ENCODE measurements at regions not wholly inside any gene's neighbourhood (a gene's known extent, or its start where the extent isn't known, plus 50 kb on each side); places are given as distances from the start of the nearest gene placed in this dataset.

DNA sequence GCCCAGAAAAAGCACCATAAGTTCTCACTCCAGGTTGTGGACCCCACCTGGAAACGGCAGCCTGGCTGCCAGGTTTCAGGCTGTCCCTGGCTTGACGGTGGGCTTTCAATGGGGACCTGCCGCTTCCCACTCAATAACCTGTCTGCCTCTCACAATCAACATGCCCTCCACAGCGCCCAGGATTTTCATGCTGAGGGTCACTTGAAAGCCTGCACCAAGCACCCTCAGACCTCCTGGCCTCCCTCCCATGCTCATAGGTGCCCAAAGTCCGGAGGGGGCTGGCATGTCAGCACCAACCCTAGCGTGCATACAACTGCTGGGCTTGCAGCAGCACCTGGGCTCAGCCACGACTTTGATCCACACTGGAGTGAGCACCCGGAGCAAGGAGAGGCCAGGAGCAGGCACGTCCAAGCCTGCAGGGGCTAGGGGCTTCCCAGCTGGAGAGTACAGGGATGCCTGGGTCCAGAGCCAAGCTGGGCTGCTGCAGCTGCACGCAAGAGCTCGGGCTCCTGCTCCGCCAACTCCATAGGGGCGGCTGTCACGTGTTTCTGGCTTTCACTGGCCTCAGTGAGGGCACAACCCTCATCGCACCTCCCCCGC, 1214.3 kb upstream of the RAG2 start:
- Mint-ChIP-seq H3K4me3 (no peak overlapping the region), H3K4me1 (no peaks in the 10 kb centered on the region), H3K9me3 (no peaks in the 10 kb centered on the region), H3K27ac (no peak overlapping the region), H3K36me3 (ENCODE audit: low read depth) (no peaks in the 10 kb centered on the region), H3K27me3 (no peaks in the 10 kb centered on the region)
- DNase-seq: no peak
- intact Hi-C loops (cut with micrococcal nuclease): no loop called here

DNA sequence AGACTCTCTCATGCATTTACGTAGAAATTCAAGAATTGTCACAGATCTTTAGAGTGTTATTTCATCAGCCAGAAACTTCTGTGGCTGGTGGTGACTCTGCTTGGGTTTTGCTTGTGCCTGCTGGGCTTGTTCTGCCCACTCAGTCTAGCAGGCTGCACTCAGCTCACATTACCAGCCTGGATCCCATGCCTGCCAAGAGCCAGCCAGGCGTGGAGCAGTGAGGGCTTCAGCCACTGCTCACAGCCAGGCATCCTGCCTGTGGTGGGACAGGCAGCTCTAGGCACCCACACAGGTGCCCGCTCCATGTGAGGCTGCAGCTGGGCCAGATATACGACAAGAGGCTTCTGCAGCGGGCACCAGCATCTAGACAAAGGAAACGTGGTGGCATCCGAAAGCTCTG, 1213.3 kb upstream of the RAG2 start:
- no peaks in the 10 kb centered on the region for H3K9me3 Mint-ChIP-seq
- intact Hi-C loops (cut with micrococcal nuclease): no loop called here
- H3K27me3 Mint-ChIP-seq: no peaks in the 10 kb centered on the region

DNA sequence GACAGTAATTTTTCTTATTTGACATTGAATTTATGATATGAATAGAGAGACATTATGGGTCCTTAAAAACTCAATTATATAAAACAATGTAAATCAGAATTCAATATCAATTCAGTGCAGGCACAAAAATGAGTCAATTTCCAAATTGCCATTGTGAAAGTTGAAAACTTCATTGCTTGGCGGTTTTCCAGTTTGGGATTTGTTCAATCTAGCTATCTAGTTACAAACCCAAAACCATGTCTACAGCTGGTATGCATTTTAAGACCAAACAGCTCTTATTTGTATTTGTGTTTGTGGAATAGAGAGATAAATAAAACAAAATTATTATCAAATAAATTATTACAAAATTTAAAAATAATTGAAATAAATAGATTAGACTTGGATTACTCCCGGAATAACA, 1206.6 kb upstream of the RAG2 start:
- intact Hi-C loops (cut with micrococcal nuclease): no loop called here
- no peaks in the 10 kb centered on the region for H3K36me3 Mint-ChIP-seq (ENCODE audit: low read depth)
- no peaks in the 10 kb centered on the region for H3K9me3 Mint-ChIP-seq
- H3K27me3 Mint-ChIP-seq: no peaks in the 10 kb centered on the region
- DNase-seq: no peak
- no peak overlapping the region for H3K27ac Mint-ChIP-seq
- no peaks in the 10 kb centered on the region for H3K4me1 Mint-ChIP-seq
- no peak overlapping the region for H3K4me3 Mint-ChIP-seq

More for the DNA sequence above, 1213.3 kb upstream of the RAG2 start:
- H3K36me3 Mint-ChIP-seq (ENCODE audit: low read depth): no peaks in the 10 kb centered on the region
- H3K4me1 Mint-ChIP-seq: no peaks in the 10 kb centered on the region
- DNase-seq: no peak
- no peak overlapping the region for H3K4me3 Mint-ChIP-seq
- H3K27ac Mint-ChIP-seq: no peak overlapping the region

DNA sequence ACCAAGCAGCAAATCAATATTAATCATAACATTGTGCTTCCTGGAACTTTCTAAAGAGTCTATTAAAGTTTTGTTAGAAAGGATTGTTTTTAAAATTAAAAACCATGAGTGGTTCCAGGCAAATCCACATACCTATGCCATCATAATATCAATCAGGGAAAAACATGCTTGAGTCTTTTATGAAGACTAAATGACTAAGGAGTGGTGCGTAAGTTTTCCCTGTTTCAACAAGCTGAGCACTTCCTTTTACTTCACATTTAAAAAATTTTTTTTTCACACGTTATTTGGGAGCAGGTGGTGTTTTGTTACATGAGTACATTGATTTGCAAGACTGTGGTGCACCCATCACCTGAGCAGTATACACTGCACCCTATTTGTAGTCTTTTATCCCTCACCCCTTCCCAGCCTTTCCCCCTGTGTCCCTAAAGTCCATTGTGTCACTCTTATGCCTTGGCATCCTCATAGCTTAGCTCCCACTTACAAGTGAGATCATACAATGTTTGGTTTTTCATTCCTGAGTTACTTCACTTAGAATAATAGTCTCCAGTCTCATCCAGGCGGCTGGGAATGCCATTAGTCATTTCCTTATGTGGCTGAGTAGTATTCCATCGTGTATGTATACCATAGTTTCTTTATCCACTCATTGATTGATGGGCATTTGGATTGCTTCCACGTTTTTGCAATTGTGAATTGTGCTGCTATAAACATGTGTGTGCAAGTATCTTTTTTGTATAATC, 1190.3 kb upstream of the RAG2 start:
- no peaks in the 10 kb centered on the region for H3K4me1 Mint-ChIP-seq
- intact Hi-C loops (cut with micrococcal nuclease): no loop called here

DNA sequence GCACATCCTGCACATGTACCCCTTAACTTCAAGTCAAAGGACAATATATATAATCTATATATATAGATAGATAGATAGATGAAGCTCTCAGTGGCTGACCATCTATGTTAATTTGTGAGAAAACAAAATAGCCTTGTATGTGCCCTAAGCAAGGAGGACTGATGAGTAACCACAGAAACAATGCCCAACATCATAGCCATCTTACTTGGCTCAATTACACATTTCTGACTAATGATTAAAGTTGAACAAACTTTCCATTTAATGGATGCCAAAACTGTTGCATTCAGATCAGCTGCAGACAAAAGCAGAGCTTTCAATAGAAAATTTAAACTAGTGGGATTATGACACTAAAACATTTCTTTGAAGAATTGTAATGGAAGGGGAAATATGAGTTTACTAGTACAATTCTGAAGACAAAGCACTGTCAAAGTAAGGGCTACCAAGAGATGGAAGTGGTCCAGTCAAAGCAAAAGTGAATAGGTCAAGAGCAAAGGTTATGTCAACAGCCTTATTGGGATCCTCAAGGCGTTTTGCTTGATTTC, 1188.2 kb upstream of the RAG2 start:
- H3K27ac Mint-ChIP-seq: no peak overlapping the region
- intact Hi-C loops (cut with micrococcal nuclease): no loop called here

More for the DNA sequence above, 1190.3 kb upstream of the RAG2 start:
- Mint-ChIP-seq H3K27ac (no peak overlapping the region), H3K4me3 (no peak overlapping the region), H3K36me3 (ENCODE audit: low read depth) (no peaks in the 10 kb centered on the region), H3K27me3 (no peaks in the 10 kb centered on the region), H3K9me3 (peaks cover 14% of the 10 kb centered on the region)
- no peak for DNase-seq

DNA sequence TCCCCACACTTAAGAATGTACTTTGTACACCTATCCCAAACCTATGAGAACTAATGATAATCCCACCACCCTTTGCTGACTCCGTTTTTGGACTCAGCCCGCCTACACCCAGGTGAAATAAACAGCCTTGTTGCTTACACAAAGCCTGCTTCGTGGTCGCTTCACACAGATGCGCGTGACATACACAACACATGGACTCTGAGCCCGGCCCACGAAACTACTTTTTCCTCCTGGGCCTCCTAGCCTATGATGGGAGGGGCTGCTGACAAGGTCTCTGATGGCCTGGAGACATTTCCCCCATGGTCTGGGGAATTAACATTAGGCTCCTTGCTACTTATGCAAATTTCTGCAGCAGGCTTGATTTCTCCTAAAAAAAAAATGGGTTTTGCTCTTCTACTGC, 1176.4 kb upstream of the RAG2 start:
- H3K36me3 Mint-ChIP-seq (ENCODE audit: low read depth): no peaks in the 10 kb centered on the region
- H3K9me3 Mint-ChIP-seq: peaks cover 2% of the 10 kb centered on the region
- DNase-seq: no peak
- H3K4me1 Mint-ChIP-seq: no peaks in the 10 kb centered on the region
- intact Hi-C loops (cut with micrococcal nuclease): no loop called here
- H3K27me3 Mint-ChIP-seq: no peaks in the 10 kb centered on the region
- H3K27ac Mint-ChIP-seq: no peak overlapping the region
- no peak overlapping the region for H3K4me3 Mint-ChIP-seq

More for the DNA sequence above, 1188.2 kb upstream of the RAG2 start:
- H3K36me3 Mint-ChIP-seq (ENCODE audit: low read depth): no peaks in the 10 kb centered on the region
- H3K9me3 Mint-ChIP-seq: peaks cover 19% of the 10 kb centered on the region
- H3K27me3 Mint-ChIP-seq: no peaks in the 10 kb centered on the region
- no peaks in the 10 kb centered on the region for H3K4me1 Mint-ChIP-seq
- DNase-seq: no peak
- no peak overlapping the region for H3K4me3 Mint-ChIP-seq

DNA sequence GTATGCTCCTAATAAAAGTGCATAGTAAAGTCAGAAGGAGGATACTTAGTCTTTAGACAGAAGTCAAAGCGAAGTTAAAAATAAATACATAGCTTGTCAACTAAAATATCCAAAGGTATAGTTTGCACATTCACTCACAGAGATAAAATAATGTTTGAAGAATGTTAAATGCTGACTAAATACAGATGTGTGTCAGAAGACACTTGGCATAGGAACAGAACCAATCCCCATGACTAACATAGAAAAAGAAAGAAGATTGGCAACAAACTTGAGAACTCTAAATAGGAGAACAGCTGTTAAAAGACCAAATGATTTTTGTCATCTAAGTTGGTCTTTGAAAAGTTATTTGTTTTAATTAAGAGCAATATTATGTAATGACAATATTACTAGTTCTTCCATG, 1172.1 kb upstream of the RAG2 start:
- Mint-ChIP-seq H3K4me1 (no peaks in the 10 kb centered on the region), H3K36me3 (ENCODE audit: low read depth) (no peaks in the 10 kb centered on the region), H3K4me3 (no peak overlapping the region), H3K27me3 (no peaks in the 10 kb centered on the region), H3K27ac (no peak overlapping the region), H3K9me3 (peaks cover 2% of the 10 kb centered on the region)
- intact Hi-C loops (cut with micrococcal nuclease): no loop called here
- no peak for DNase-seq

DNA sequence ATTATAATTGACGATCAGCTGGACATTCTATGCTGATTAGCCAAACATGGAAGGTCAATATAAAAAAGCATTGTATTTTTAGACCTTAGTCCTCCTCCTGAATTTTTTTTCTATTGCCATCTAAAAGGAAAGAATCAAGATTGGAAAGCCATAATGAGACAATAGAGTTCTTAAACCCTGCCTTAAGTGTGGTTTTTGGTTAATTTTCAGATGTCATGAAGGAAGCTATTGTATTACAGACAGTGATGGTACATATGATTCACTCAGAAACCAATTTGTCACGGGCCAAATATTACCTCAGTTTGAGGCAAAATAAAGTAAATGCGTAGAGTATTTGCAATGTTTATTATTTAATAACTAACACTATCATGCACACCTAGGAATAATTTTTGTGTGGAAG, 1164.0 kb upstream of the RAG2 start:
- peaks cover 3% of the 10 kb centered on the region for H3K9me3 Mint-ChIP-seq
- no peak overlapping the region for H3K4me3 Mint-ChIP-seq
- intact Hi-C loops (cut with micrococcal nuclease): no loop called here
- no peaks in the 10 kb centered on the region for H3K4me1 Mint-ChIP-seq
- no peak for DNase-seq
- H3K27me3 Mint-ChIP-seq: no peaks in the 10 kb centered on the region
- H3K36me3 Mint-ChIP-seq (ENCODE audit: low read depth): no peaks in the 10 kb centered on the region
- H3K27ac Mint-ChIP-seq: no peak overlapping the region

DNA sequence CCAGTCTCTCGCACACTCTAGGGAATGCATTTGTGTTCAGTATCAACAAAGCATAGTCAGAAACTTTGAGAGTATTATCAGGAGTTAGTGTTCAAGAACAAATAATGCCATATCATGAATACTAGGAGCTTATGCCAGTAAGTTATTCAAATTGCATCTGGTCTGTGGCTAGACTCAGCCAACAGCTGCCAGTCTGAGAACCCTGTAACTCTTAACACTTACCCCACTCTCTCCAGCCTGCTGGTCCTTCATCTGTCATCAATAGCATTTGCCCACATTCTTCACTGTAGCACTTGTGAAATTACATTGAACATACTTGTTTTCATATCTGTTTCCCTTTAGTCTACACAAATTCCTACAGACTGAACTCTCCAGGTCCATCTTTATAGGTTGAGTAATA, 1157.5 kb upstream of the RAG2 start:
- H3K27me3 Mint-ChIP-seq: no peaks in the 10 kb centered on the region
- intact Hi-C loops (cut with micrococcal nuclease): no loop called here

DNA sequence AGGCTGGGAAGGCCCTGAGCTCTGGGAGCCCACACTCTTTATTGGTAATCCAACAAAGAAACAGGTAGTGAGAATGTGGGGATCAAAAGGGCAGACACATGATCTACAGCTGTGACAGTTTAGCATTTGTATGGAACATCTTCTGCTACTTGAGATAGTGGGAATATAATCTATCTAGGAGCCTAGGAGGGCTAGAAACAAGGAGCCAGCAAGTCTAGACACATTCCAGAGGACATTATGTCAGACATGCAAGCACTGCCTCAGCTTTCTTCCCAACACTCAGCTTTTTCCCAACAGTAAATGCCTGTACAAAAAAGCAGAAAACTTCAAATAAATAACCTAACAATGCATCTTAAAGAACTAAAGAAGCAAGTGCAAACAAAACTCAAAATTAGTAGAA, 1150.6 kb upstream of the RAG2 start:
- Mint-ChIP-seq H3K9me3 (no peaks in the 10 kb centered on the region), H3K4me3 (no peak overlapping the region)
- intact Hi-C loops (cut with micrococcal nuclease): no loop called here

More for the DNA sequence above, 1157.5 kb upstream of the RAG2 start:
- Mint-ChIP-seq H3K4me1 (no peaks in the 10 kb centered on the region), H3K9me3 (peaks cover 3% of the 10 kb centered on the region), H3K27ac (no peak overlapping the region), H3K36me3 (ENCODE audit: low read depth) (no peaks in the 10 kb centered on the region), H3K4me3 (no peak overlapping the region)
- no peak for DNase-seq

DNA sequence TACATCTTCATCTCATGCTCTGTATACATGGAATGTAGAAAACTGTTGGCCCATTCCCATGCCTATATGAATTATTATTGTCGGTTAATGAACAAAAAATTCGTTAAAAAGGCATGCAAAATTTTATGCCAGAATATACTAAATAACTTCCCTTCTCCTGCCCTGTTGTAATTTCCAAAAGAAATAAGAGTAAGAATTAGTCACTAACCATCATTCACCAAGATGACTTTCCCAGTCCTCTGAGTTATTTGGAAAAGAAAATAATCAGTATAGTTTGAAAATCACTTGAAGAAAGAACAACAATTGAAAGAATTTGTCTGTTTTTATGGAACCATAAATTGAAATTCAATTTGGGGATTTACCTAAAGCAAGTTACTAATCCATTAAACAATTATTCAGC, 1149.1 kb upstream of the RAG2 start:
- intact Hi-C loops (cut with micrococcal nuclease): no loop called here
- Mint-ChIP-seq H3K4me3 (no peak overlapping the region), H3K27me3 (no peaks in the 10 kb centered on the region), H3K9me3 (no peaks in the 10 kb centered on the region), H3K27ac (no peak overlapping the region), H3K4me1 (no peaks in the 10 kb centered on the region), H3K36me3 (ENCODE audit: low read depth) (no peaks in the 10 kb centered on the region)
- no peak for DNase-seq

More for the DNA sequence above, 1150.6 kb upstream of the RAG2 start:
- H3K36me3 Mint-ChIP-seq (ENCODE audit: low read depth): no peaks in the 10 kb centered on the region
- no peaks in the 10 kb centered on the region for H3K4me1 Mint-ChIP-seq
- H3K27ac Mint-ChIP-seq: no peak overlapping the region
- no peak for DNase-seq
- no peaks in the 10 kb centered on the region for H3K27me3 Mint-ChIP-seq

DNA sequence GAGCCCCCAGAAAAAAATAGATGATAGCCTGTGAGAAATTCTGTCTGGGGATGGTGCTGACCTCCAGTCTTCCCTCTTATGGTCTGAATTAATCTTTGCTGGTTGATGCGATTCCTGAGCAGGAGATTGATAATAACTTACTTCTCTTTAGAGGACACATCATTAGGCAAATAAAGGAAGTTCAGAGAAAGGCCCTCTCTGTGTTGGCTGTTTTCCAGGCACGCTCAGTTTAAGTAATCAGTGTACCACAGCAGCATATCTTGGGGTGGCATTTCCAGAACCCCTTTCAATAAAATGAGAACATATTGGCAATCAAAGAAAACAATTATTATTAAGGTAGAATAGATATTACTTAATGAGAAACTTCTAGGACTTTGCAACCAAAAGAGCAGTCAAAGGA, 1129.3 kb upstream of the RAG2 start:
- Mint-ChIP-seq H3K4me1 (no peaks in the 10 kb centered on the region), H3K4me3 (no peak overlapping the region), H3K9me3 (no peaks in the 10 kb centered on the region), H3K36me3 (ENCODE audit: low read depth) (no peaks in the 10 kb centered on the region), H3K27me3 (no peaks in the 10 kb centered on the region), H3K27ac (no peak overlapping the region)
- intact Hi-C loops (cut with micrococcal nuclease): no loop called here
- no peak for DNase-seq

DNA sequence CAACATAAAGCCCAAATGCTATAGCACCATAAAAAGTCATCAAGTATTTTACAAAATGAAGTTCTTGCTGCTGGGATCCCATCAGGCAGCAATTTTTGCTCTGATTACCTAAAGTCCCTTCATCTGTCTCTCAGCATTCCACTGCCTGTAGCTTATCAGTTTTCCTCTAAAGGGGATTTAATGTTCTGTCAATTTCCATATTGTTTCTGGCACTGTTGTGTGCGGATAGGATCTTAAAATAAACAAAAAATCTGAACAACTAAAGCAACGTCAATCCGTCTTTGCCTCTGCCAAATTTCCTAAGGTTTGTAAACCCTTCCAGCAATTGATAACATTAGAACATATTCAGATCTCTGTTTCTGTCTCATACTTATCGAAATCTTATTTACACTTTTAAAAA, 1126.3 kb upstream of the RAG2 start:
- no peak overlapping the region for H3K27ac Mint-ChIP-seq
- no peak for DNase-seq
- H3K9me3 Mint-ChIP-seq: no peaks in the 10 kb centered on the region
- no peak overlapping the region for H3K4me3 Mint-ChIP-seq
- H3K36me3 Mint-ChIP-seq (ENCODE audit: low read depth): no peaks in the 10 kb centered on the region
- no peaks in the 10 kb centered on the region for H3K27me3 Mint-ChIP-seq
- intact Hi-C loops (cut with micrococcal nuclease): no loop called here
- H3K4me1 Mint-ChIP-seq: no peaks in the 10 kb centered on the region

DNA sequence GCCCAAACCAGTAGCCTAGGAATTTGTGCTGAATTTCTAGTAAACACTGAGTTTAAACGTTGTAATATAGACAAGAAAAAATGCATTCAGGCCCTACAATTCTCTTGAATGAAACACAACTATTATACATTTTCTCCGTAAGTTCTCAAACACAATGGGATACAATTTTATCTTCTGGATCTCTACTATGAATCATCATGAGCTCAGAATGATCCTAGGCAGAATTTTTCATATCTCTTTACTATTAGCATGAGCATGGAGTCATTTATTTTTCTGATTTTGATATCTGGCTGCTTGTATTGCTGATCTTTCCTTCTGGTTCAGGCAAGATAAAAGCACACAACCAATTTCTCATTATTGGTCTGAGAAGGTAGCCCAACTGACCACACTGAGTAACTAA, 1123.4 kb upstream of the RAG2 start:
- intact Hi-C loops (cut with micrococcal nuclease): no loop called here
- Mint-ChIP-seq H3K9me3 (no peaks in the 10 kb centered on the region), H3K27ac (no peak overlapping the region)

More for the DNA sequence above, 1123.4 kb upstream of the RAG2 start:
- no peaks in the 10 kb centered on the region for H3K36me3 Mint-ChIP-seq (ENCODE audit: low read depth)
- no peaks in the 10 kb centered on the region for H3K4me1 Mint-ChIP-seq
- H3K4me3 Mint-ChIP-seq: no peak overlapping the region
- no peaks in the 10 kb centered on the region for H3K27me3 Mint-ChIP-seq
- no peak for DNase-seq
